ENCODE measurements at regions not wholly inside any gene's neighbourhood (a gene's known extent, or its start where the extent isn't known, plus 50 kb on each side); places are given as distances from the start of the nearest gene placed in this dataset.

GRCh38 chr3:174413062-174413912 lies 445.8 kb upstream of the NAALADL2 start:
- TF ChIP-seq, protein P1, sequence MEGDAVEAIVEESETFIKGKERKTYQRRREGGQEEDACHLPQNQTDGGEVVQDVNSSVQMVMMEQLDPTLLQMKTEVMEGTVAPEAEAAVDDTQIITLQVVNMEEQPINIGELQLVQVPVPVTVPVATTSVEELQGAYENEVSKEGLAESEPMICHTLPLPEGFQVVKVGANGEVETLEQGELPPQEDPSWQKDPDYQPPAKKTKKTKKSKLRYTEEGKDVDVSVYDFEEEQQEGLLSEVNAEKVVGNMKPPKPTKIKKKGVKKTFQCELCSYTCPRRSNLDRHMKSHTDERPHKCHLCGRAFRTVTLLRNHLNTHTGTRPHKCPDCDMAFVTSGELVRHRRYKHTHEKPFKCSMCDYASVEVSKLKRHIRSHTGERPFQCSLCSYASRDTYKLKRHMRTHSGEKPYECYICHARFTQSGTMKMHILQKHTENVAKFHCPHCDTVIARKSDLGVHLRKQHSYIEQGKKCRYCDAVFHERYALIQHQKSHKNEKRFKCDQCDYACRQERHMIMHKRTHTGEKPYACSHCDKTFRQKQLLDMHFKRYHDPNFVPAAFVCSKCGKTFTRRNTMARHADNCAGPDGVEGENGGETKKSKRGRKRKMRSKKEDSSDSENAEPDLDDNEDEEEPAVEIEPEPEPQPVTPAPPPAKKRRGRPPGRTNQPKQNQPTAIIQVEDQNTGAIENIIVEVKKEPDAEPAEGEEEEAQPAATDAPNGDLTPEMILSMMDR (IDR thresholded peaks at IDR 0.05): no peak
- peaks cover 0 to 3% (median 0%) of the 10 kb centered on the region in 7 donors for H3K9me3 Mint-ChIP-seq
- H3K4me3 ChIP-seq (replicated peaks in 1 of 3; ENCODE audit: low read depth in 2 of 3, low read length in 3 of 3): no peak overlapping the region

DNA sequence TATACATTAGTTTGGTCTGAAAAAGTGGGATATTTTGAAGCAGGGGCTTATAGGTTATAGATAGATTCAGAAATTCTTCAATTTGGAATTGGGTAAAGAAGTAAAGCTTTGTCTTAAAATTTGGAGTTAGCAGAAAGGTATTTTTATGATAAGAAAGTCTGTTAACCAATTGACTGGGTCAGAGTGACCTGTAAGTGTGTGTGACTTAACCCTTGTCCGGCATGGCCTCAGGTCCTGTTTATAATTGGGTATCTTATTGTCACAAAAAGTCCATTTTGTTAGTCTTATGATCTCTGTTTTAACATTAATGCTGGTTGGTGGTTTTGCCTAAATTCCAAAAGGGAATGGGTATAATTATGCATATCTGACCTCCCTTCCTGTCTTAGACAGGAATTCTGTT lies 444.2 kb upstream of the NAALADL2 start:
- H3K9ac ChIP-seq (ENCODE audit: insufficient read depth, low read length, poor library complexity, severe bottlenecking): no peak overlapping the region
- no peak overlapping the region for H3K27ac ChIP-seq (ENCODE audit: low read depth in 1 of 2, low read length in 2 of 2)
- H3K79me2 ChIP-seq (ENCODE audit: insufficient read depth, low read length): no peaks in the 10 kb centered on the region
- H3K27ac Mint-ChIP-seq: no peak overlapping the region
- peaks cover 0 to 3% (median 0%) of the 10 kb centered on the region in 7 donors for H3K9me3 Mint-ChIP-seq
- peaks cover 21 to 24% of the 10 kb centered on the region in 2 donors for H3K4me1 ChIP-seq (ENCODE audit: control insufficient read depth in 1 of 2, insufficient read depth in 2 of 2, low read length in 2 of 2)
- no peak overlapping the region for H3K4me2 ChIP-seq (replicated peaks; ENCODE audit: extremely low read depth, low read length, poor library complexity, severe bottlenecking)
- H3K27me3 Mint-ChIP-seq (ENCODE audit: low read depth in 3 of 3): no peaks in the 10 kb centered on the region
- intact Hi-C loops (cut with micrococcal nuclease): no loop called here
- peaks cover 31% of the 10 kb centered on the region for H3K4me1 Mint-ChIP-seq
- no peaks in the 10 kb centered on the region for H3K27me3 ChIP-seq (ENCODE audit: control insufficient read depth in 2 of 2, insufficient read depth in 2 of 2, low read length in 2 of 2)
- H3K36me3 Mint-ChIP-seq: no peaks in the 10 kb centered on the region
- no peaks in the 10 kb centered on the region for H3K36me3 ChIP-seq (replicated peaks in 1 of 2; ENCODE audit: control insufficient read depth in 1 of 2, insufficient read depth in 2 of 2, low read length in 2 of 2)
- no peaks in the 10 kb centered on the region for H3K9me3 ChIP-seq (replicated peaks in 1 of 2; ENCODE audit: control insufficient read depth in 1 of 2, insufficient read depth in 1 of 2, low read length in 2 of 2)
- TF ChIP-seq, protein P1 (IDR thresholded peaks at IDR 0.05): no peak
- WGBS (ENCODE audit: insufficient coverage): 100% methylated on average over 1 of the region's 1 CpG
- no peak for DNase-seq
- H3K4me3 ChIP-seq (replicated peaks in 1 of 3; ENCODE audit: low read depth in 2 of 3, low read length in 3 of 3): no peak overlapping the region
- no peaks in the 10 kb centered on the region for H4K20me1 ChIP-seq (ENCODE audit: insufficient read depth, low read length)
- no peak overlapping the region for H2AFZ ChIP-seq (ENCODE audit: insufficient read depth, low read depth, low read length, poor library complexity, severe bottlenecking)
- H3K4me3 Mint-ChIP-seq: no peak overlapping the region

More at GRCh38 chr3:174413062-174413912, 445.8 kb upstream of the NAALADL2 start:
- H3K27ac ChIP-seq (ENCODE audit: low read depth in 1 of 2, low read length in 2 of 2): no peak overlapping the region
- H3K4me1 ChIP-seq (ENCODE audit: control insufficient read depth in 1 of 2, insufficient read depth in 2 of 2, low read length in 2 of 2): peaks cover 21 to 24% of the 10 kb centered on the region in 2 donors
- H3K9me3 ChIP-seq (replicated peaks in 1 of 2; ENCODE audit: control insufficient read depth in 1 of 2, insufficient read depth in 1 of 2, low read length in 2 of 2): no peaks in the 10 kb centered on the region
- H3K4me2 ChIP-seq (replicated peaks; ENCODE audit: extremely low read depth, low read length, poor library complexity, severe bottlenecking): no peak overlapping the region
- no peaks in the 10 kb centered on the region for H3K27me3 ChIP-seq (ENCODE audit: control insufficient read depth in 2 of 2, insufficient read depth in 2 of 2, low read length in 2 of 2)
- no peak overlapping the region for H2AFZ ChIP-seq (ENCODE audit: insufficient read depth, low read depth, low read length, poor library complexity, severe bottlenecking)
- Mint-ChIP-seq H3K36me3 (no peaks in the 10 kb centered on the region), H3K27me3 (ENCODE audit: low read depth in 3 of 3) (peaks cover 0 to 5% (median 1%) of the 10 kb centered on the region in 3 donors), H3K4me3 (no peak overlapping the region), H3K27ac (no peak overlapping the region), H3K4me1 (peaks cover 27% of the 10 kb centered on the region)
- no peaks in the 10 kb centered on the region for H3K79me2 ChIP-seq (ENCODE audit: insufficient read depth, low read length)
- no peak for DNase-seq
- intact Hi-C loops (cut with micrococcal nuclease): no loop called here
- no peak overlapping the region for H3K9ac ChIP-seq (ENCODE audit: insufficient read depth, low read length, poor library complexity, severe bottlenecking)
- 38% methylated on average over 1 of the region's 2 CpGs for WGBS (ENCODE audit: insufficient coverage)
- H3K36me3 ChIP-seq (replicated peaks in 1 of 2; ENCODE audit: control insufficient read depth in 1 of 2, insufficient read depth in 2 of 2, low read length in 2 of 2): no peaks in the 10 kb centered on the region
- no peaks in the 10 kb centered on the region for H4K20me1 ChIP-seq (ENCODE audit: insufficient read depth, low read length)
